ENCODE measurements at regions not wholly inside any gene's neighbourhood (a gene's known extent, or its start where the extent isn't known, plus 50 kb on each side); places are given as distances from the start of the nearest gene placed in this dataset.
A peak's percentile ranks its signal among the peaks of the same experiment; 100 is the strongest.

DNA sequence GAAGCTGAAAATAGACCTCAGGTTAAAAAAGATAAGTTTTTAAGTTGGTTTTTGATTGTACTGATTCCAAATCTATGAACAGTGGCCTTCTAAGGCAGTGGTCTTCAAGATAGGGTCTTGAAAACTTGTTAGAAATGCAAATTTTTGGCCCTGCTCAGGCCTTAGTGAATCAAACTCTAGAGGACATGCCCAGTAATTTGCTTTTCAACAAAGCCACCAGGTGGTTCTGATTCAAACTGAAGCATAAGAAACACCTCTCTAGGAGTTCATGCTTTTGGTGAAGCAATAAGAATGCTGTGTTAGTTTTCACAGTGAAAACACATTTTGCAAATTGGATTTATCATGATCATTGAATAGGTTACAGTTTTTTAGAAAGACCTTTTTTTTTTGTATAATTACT lies 1849.4 kb upstream of the AGA start:
- no peaks in the 10 kb centered on the region for H3K79me2 ChIP-seq (ENCODE audit: control insufficient read depth, insufficient read depth, low read length, poor library complexity)
- no peak overlapping the region for H2BK120ac ChIP-seq (ENCODE audit: insufficient read depth, low read length, poor library complexity)
- no peak overlapping the region for H3K14ac ChIP-seq (ENCODE audit: low read length)
- H2BK5ac ChIP-seq (ENCODE audit: low read depth, low read length, poor library complexity) = no peak overlapping the region
- H4K12ac ChIP-seq (ENCODE audit: low read depth, low read length) = no peak overlapping the region
- H3K79me1 ChIP-seq (ENCODE audit: low read length) = no peaks in the 10 kb centered on the region
- no peak overlapping the region for H2AK5ac ChIP-seq (ENCODE audit: low read length)
- no peak overlapping the region for H3K23ac ChIP-seq (ENCODE audit: low read length)
- no peak overlapping the region for H4K8ac ChIP-seq (ENCODE audit: low read depth, low read length)
- no peak overlapping the region for H3K9ac ChIP-seq (ENCODE audit: low read length)
- no peaks in the 10 kb centered on the region for H3K4me1 ChIP-seq (ENCODE audit: control insufficient read depth in 1 of 2, insufficient read depth in 2 of 2, low read length in 2 of 2)
- H3K9me3 ChIP-seq (ENCODE audit: insufficient read depth, low read depth, low read length) = no peaks in the 10 kb centered on the region
- H2AFZ ChIP-seq (ENCODE audit: insufficient read depth, low read length, poor library complexity) = no peak overlapping the region
- no peaks in the 10 kb centered on the region for H3K27me3 ChIP-seq (ENCODE audit: insufficient read depth, low read length)
- H3K18ac ChIP-seq (ENCODE audit: low read length) = no peak overlapping the region
- no peak overlapping the region for H3K27ac ChIP-seq (ENCODE audit: low read depth, low read length)
- no peak for DNase-seq
- no peak overlapping the region for H4K91ac ChIP-seq (ENCODE audit: low read depth, low read length)
- no peak overlapping the region for H2BK12ac ChIP-seq (ENCODE audit: low read length)
- H3K4me2 ChIP-seq (ENCODE audit: low read length) = no peak overlapping the region
- H3K36me3 ChIP-seq (ENCODE audit: control insufficient read depth in 1 of 2, insufficient read depth in 2 of 2, low read length in 2 of 2) = no peaks in the 10 kb centered on the region
- no peak overlapping the region for H3K4ac ChIP-seq (ENCODE audit: low read depth, low read length)
- no peak overlapping the region for H3K4me3 ChIP-seq (ENCODE audit: low read depth, low read length)

DNA sequence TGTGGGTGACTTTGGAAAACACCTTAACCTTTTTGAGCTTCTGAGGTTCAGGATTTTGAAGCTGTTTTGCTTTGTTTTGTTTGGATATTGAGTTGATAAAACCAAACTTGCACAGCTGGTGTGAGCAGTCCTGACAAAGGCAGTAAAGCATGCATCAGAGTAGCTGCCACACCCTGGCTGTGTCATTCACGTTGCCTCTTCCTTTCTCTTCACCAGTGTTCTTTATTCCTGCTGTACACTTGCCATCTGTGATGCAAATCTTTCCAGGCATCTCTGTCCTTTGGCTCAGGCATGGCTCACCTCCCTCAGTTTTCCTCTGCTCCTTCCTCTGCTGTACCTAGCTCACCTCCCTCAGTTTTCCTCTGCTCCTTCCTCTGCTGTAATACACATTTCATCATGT lies 1850.2 kb upstream of the AGA start:
- no peak overlapping the region for H2AFZ ChIP-seq (ENCODE audit: insufficient read depth, low read length, poor library complexity)
- H3K4ac ChIP-seq (ENCODE audit: low read depth, low read length) = no peak overlapping the region
- no CpG with 5 or more reads among the region's 1 CpG for WGBS (ENCODE audit: extremely low coverage, insufficient coverage, insufficient read length)
- H3K4me3 ChIP-seq (ENCODE audit: low read depth, low read length) = no peak overlapping the region
- no peak overlapping the region for H4K12ac ChIP-seq (ENCODE audit: low read depth, low read length)
- H3K9me3 ChIP-seq (ENCODE audit: insufficient read depth, low read depth, low read length) = no peaks in the 10 kb centered on the region
- H3K9ac ChIP-seq (ENCODE audit: low read length) = no peak overlapping the region
- H2BK12ac ChIP-seq (ENCODE audit: low read length) = no peak overlapping the region
- no peak overlapping the region for H3K23ac ChIP-seq (ENCODE audit: low read length)
- no peaks in the 10 kb centered on the region for H3K36me3 ChIP-seq (ENCODE audit: control insufficient read depth in 1 of 2, insufficient read depth in 2 of 2, low read length in 2 of 2)
- DNase-seq = no peak
- H2AK5ac ChIP-seq (ENCODE audit: low read length) = no peak overlapping the region
- H3K27ac ChIP-seq (ENCODE audit: low read depth, low read length) = no peak overlapping the region
- H4K91ac ChIP-seq (ENCODE audit: low read depth, low read length) = no peak overlapping the region
- H3K79me1 ChIP-seq (ENCODE audit: low read length) = no peaks in the 10 kb centered on the region
- H3K27me3 ChIP-seq (ENCODE audit: insufficient read depth, low read length) = no peaks in the 10 kb centered on the region
- no peak overlapping the region for H2BK120ac ChIP-seq (ENCODE audit: insufficient read depth, low read length, poor library complexity)
- H2BK5ac ChIP-seq (ENCODE audit: low read depth, low read length, poor library complexity) = no peak overlapping the region
- no peak overlapping the region for H3K18ac ChIP-seq (ENCODE audit: low read length)
- H3K4me2 ChIP-seq (ENCODE audit: low read length) = no peak overlapping the region
- H3K79me2 ChIP-seq (ENCODE audit: control insufficient read depth, insufficient read depth, low read length, poor library complexity) = no peaks in the 10 kb centered on the region
- no peaks in the 10 kb centered on the region for H3K4me1 ChIP-seq (ENCODE audit: control insufficient read depth in 1 of 2, insufficient read depth in 2 of 2, low read length in 2 of 2)
- no peak overlapping the region for H3K14ac ChIP-seq (ENCODE audit: low read length)
- H4K8ac ChIP-seq (ENCODE audit: low read depth, low read length) = no peak overlapping the region

DNA sequence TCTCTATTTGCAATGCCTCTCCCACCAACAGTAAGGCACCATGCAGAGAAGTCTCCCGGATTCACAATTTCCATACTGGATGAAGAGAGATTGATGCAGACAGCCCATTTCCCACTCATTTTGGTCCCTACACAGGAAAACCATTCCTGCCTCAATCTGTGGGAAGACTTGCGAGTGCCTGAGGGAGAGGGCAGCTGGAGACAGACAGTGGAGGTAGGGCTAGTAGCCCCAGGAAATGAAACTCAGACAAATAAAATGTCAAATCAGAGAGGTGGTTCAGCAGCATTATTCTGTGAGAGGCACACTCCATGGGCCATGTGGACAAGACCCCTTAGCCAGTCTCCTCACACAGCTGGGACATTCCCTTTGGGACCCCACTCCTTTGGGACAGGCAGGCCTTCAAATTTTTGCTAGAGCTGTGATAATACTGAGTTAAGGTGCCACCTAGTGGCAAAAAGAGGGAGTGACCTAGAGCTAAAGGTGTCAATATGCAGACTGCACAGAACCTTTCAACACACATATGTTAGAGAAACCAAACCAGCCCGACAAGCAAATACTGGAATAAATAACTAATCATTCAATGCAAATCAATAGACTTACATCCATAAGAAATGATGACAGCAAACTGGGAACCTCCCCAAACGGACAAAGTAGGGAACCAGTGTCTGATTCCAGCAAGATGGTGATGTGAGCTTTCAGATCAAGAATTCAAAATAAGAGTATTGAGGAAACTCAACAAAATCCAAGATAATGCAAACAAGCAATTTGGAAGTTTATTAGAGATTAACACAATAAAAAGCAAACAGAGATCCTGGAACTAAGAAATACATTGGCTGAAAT lies 1865.3 kb upstream of the AGA start:
- Histone ChIP-seq H3K4me1 (ENCODE audit: control insufficient read depth in 1 of 2, insufficient read depth in 2 of 2, low read length in 2 of 2) (no peaks in the 10 kb centered on the region), H3K27me3 (ENCODE audit: insufficient read depth, low read length) (no peaks in the 10 kb centered on the region), H3K23ac (ENCODE audit: low read length) (no peak overlapping the region), H3K4ac (ENCODE audit: low read depth, low read length) (no peak overlapping the region), H4K8ac (ENCODE audit: low read depth, low read length) (no peak overlapping the region), H3K27ac (ENCODE audit: low read depth, low read length) (no peak overlapping the region), H3K14ac (ENCODE audit: low read length) (no peak overlapping the region), H2BK5ac (ENCODE audit: low read depth, low read length, poor library complexity) (no peak overlapping the region), H3K4me2 (ENCODE audit: low read length) (no peak overlapping the region), H4K12ac (ENCODE audit: low read depth, low read length) (no peak overlapping the region), H3K36me3 (ENCODE audit: control insufficient read depth in 1 of 2, insufficient read depth in 2 of 2, low read length in 2 of 2) (no peaks in the 10 kb centered on the region), H3K9me3 (ENCODE audit: insufficient read depth, low read depth, low read length) (no peaks in the 10 kb centered on the region), H2BK120ac (ENCODE audit: insufficient read depth, low read length, poor library complexity) (no peak overlapping the region), H4K91ac (ENCODE audit: low read depth, low read length) (no peak overlapping the region), H3K9ac (ENCODE audit: low read length) (no peak overlapping the region), H3K79me1 (ENCODE audit: low read length) (no peaks in the 10 kb centered on the region), H2AFZ (ENCODE audit: insufficient read depth, low read length, poor library complexity) (no peak overlapping the region), H3K18ac (ENCODE audit: low read length) (no peak overlapping the region), H2AK5ac (ENCODE audit: low read length) (no peak overlapping the region), H3K79me2 (ENCODE audit: control insufficient read depth, insufficient read depth, low read length, poor library complexity) (no peaks in the 10 kb centered on the region), H2BK12ac (ENCODE audit: low read length) (no peak overlapping the region), H3K4me3 (ENCODE audit: low read depth, low read length) (no peak overlapping the region)
- no CpG with 5 or more reads among the region's 4 CpGs for WGBS (ENCODE audit: extremely low coverage, insufficient coverage, insufficient read length)
- peak; percentile 12 to 61 for DNase-seq

DNA sequence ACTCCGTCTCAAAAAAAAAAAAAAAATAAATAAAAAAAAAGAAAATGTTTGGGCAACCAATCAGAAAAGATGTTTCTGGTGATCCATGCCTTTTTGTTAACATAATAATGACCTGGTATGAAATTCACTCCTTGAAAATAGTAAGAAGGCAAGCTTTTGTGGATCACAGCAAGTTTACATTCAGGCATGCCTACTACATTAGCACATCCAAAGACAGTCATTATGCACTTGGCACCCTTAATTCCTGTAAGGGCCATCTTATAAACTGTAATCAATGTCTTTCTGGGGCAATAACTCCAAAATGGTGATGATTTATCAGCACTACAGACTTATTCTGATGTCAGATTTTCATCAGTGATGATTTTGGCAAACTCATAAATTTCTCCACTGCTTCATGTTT lies 1871.6 kb upstream of the AGA start:
- Histone ChIP-seq H3K9me3 (ENCODE audit: insufficient read depth, low read depth, low read length) (no peaks in the 10 kb centered on the region), H3K79me2 (ENCODE audit: control insufficient read depth, insufficient read depth, low read length, poor library complexity) (no peaks in the 10 kb centered on the region), H2BK12ac (ENCODE audit: low read length) (no peak overlapping the region), H3K4me3 (ENCODE audit: low read depth, low read length) (no peak overlapping the region), H3K9ac (ENCODE audit: low read length) (no peak overlapping the region), H3K79me1 (ENCODE audit: low read length) (no peaks in the 10 kb centered on the region), H3K4me1 (ENCODE audit: control insufficient read depth in 1 of 2, insufficient read depth in 2 of 2, low read length in 2 of 2) (no peaks in the 10 kb centered on the region), H3K14ac (ENCODE audit: low read length) (no peak overlapping the region), H2BK5ac (ENCODE audit: low read depth, low read length, poor library complexity) (no peak overlapping the region), H3K36me3 (ENCODE audit: control insufficient read depth in 1 of 2, insufficient read depth in 2 of 2, low read length in 2 of 2) (no peaks in the 10 kb centered on the region), H3K4me2 (ENCODE audit: low read length) (no peak overlapping the region), H2AK5ac (ENCODE audit: low read length) (no peak overlapping the region), H3K27me3 (ENCODE audit: insufficient read depth, low read length) (no peaks in the 10 kb centered on the region), H3K23ac (ENCODE audit: low read length) (no peak overlapping the region), H2BK120ac (ENCODE audit: insufficient read depth, low read length, poor library complexity) (no peak overlapping the region), H4K91ac (ENCODE audit: low read depth, low read length) (no peak overlapping the region), H3K18ac (ENCODE audit: low read length) (no peak overlapping the region), H3K27ac (ENCODE audit: low read depth, low read length) (no peak overlapping the region), H4K12ac (ENCODE audit: low read depth, low read length) (no peak overlapping the region), H3K4ac (ENCODE audit: low read depth, low read length) (no peak overlapping the region), H2AFZ (ENCODE audit: insufficient read depth, low read length, poor library complexity) (no peak overlapping the region), H4K8ac (ENCODE audit: low read depth, low read length) (no peak overlapping the region)
- no CpG with 5 or more reads among the region's 1 CpG for whole genome bisulfite sequencing (ENCODE audit: extremely low coverage, insufficient coverage, insufficient read length)
- no peak for DNase-seq
